ENCODE measurements at regions not wholly inside any gene's neighbourhood (a gene's known extent, or its start where the extent isn't known, plus 50 kb on each side); places are given as distances from the start of the nearest gene placed in this dataset.

DNA sequence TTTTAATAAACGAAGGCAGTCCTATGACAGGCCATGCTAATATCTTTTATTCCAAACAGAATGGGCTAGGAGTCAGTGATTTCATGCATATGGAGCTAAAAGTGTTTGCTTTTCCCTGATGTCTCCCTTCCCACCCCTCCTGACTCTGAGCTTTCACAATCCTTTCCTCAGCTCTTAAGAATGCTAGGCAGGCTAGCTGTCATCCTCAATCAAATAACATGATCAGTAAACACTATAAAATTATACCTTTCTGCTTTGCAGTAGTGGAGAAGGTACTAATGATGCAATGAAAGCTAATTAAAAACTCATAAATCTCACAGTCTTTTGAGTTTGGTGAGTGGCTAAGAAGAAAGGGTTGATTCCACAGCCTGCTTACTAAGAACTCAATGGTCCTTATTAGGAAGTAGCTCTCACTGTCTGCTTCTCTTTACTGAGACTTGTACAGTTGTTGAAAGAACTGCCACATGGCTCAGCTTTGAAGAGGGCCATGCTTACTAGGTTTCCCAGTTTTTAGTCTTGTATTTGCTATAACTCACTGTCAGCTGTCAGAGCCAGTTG, 250.9 kb upstream of the JAG1 start:
- Mint-ChIP-seq H3K27ac (no peak overlapping the region), H3K4me3 (no peak overlapping the region), H3K4me1 (ENCODE audit: low read depth) (no peaks in the 10 kb centered on the region), H3K27me3 (no peaks in the 10 kb centered on the region), H3K36me3 (ENCODE audit: low read depth) (no peaks in the 10 kb centered on the region), H3K9me3 (no peaks in the 10 kb centered on the region)
- DNase-seq: no peak

DNA sequence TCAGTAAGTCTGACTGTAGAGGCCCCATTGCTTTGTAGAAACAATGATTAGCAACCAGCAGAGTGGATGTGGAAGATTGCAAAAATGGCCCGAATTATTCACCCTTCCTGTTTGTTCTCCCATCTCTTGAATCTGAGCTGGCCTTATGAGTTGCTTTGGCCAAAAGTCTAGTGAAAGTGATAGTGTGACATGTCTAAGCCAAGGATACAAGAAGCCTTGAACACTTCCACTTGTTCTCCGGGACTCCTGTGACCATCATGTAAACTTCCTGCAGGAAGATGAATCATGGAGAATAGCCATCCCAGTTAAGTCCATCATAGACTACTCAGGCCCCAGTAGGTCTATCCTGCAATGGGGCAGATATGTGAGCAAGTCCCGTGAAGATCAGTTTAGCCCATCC, 252.0 kb upstream of the JAG1 start:
- H3K4me1 Mint-ChIP-seq (ENCODE audit: low read depth): no peaks in the 10 kb centered on the region
- no peak overlapping the region for H3K27ac Mint-ChIP-seq
- no peak for DNase-seq
- no peaks in the 10 kb centered on the region for H3K9me3 Mint-ChIP-seq
- no peaks in the 10 kb centered on the region for H3K36me3 Mint-ChIP-seq (ENCODE audit: low read depth)
- no peaks in the 10 kb centered on the region for H3K27me3 Mint-ChIP-seq
- H3K4me3 Mint-ChIP-seq: no peak overlapping the region

- DNase-seq: no peak
- Mint-ChIP-seq H3K36me3 (ENCODE audit: low read depth) (no peaks in the 10 kb centered on the region), H3K9me3 (peaks cover 4% of the 10 kb centered on the region), H3K4me1 (ENCODE audit: low read depth) (no peaks in the 10 kb centered on the region), H3K27ac (no peak overlapping the region), H3K27me3 (no peaks in the 10 kb centered on the region), H3K4me3 (no peak overlapping the region)
These were observed 253.3 kb upstream of the JAG1 start for GRCh38 chr20:10927011-10927583.

DNA sequence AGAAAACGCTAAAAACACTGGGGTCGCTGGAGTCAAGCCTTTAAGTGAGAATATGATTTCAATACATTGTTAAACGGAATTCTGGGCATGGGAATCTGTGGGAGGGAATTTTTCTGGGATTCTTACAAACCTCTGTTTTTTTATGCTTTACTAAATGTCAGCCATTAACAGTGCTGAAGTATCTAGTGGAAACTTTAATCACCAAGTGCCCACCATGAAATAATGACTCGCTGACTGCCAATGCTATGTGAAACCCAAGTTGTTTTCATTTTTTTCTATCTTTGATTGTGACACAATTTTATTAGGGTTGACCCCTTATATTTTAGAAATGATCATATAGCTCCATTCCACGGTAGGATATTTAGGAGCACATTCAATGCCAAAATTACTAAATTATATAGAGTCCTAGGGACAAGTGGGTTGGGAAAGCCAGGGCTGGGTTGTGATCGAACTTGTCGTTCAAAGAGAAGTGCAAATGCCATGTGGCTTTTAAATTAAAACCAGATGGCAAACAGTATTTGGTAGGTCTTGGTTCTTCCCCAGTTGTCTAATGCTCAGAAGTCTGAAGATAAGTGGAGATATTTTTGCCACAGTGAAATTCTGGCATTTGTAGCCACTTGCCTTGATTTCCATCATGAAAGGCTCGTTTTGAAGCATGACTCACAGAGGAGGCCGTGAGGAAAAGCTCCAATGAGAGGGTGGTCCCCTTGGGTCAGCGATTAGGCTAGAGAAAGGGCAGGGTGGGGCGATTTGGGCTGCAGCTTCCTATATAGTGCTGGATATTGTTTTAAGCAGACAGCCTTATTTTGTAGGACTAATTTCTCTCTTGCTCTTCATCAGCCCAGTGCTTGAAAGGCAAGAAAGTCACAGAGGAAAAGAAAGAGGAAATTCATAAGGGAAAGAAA, 254.4 kb upstream of the JAG1 start:
- Mint-ChIP-seq H3K27ac (no peak overlapping the region), H3K4me1 (ENCODE audit: low read depth) (no peaks in the 10 kb centered on the region), H3K27me3 (no peaks in the 10 kb centered on the region), H3K36me3 (ENCODE audit: low read depth) (no peaks in the 10 kb centered on the region), H3K4me3 (no peak overlapping the region), H3K9me3 (peaks cover 4% of the 10 kb centered on the region)
- no peak for DNase-seq

DNA sequence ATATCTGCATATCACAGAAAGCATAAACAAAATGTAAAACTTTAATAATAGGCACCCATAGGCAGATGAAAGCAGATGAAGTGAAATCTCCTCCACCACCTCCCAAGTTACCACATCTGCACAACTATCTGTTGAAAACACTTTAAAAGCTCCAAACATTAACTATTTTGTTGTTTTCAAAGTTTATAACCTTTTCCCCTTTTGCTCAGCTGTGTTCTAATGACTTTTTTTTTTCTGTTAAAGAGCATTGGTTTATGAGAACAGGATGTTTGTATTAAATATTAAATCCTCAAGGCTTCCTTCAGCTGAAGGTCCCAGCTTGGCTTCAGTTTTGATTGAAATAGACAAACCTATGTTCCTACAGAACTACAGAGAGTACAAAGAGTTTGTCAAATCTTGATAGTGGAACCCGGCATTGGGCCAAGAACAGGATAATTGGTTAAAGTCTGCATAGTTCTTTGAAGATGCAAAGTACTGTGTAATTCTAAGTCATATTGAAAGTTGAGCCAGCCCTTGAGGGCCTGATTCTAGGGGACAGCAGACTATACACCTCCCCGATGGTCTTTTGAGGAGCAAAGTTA, 255.1 kb upstream of the JAG1 start:
- no peaks in the 10 kb centered on the region for H3K36me3 Mint-ChIP-seq (ENCODE audit: low read depth)
- H3K4me1 Mint-ChIP-seq (ENCODE audit: low read depth): no peaks in the 10 kb centered on the region
- H3K27ac Mint-ChIP-seq: no peak overlapping the region
- no peak overlapping the region for H3K4me3 Mint-ChIP-seq
- peaks cover 4% of the 10 kb centered on the region for H3K9me3 Mint-ChIP-seq
- no peak for DNase-seq
- H3K27me3 Mint-ChIP-seq: no peaks in the 10 kb centered on the region

GRCh38 chr20:10935658-10936402, 262.0 kb upstream of the JAG1 start:
- Mint-ChIP-seq H3K36me3 (ENCODE audit: low read depth) (no peaks in the 10 kb centered on the region), H3K9me3 (peaks cover 7% of the 10 kb centered on the region), H3K27me3 (no peaks in the 10 kb centered on the region), H3K4me3 (no peak overlapping the region), H3K27ac (no peak overlapping the region), H3K4me1 (ENCODE audit: low read depth) (no peaks in the 10 kb centered on the region)
- no peak for DNase-seq

DNA sequence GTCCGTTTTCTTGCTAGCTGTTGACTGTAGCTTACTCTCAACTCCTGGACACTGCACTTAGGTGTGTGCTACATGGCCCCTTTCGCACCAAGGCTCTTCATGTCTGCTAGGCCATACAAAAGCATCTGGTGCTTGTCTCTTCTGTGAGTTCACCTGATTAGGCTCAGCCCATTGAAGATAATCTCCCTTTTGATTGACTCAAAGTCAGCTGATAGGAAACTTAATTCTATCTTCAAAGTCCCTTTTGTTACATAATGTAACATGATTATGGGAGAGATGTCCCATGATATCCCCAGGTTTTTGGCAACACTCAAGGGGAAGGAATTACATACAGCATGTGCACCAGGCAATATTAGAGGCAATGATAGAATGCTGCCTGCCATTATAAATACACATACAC, 263.0 kb upstream of the JAG1 start:
- DNase-seq: no peak
- Mint-ChIP-seq H3K27me3 (no peaks in the 10 kb centered on the region), H3K36me3 (ENCODE audit: low read depth) (no peaks in the 10 kb centered on the region), H3K27ac (no peak overlapping the region), H3K4me1 (ENCODE audit: low read depth) (no peaks in the 10 kb centered on the region), H3K4me3 (no peak overlapping the region), H3K9me3 (peaks cover 8% of the 10 kb centered on the region)

GRCh38 chr20:10939331-10939941, 265.6 kb upstream of the JAG1 start:
- peaks cover 8% of the 10 kb centered on the region for H3K9me3 Mint-ChIP-seq
- H3K4me3 Mint-ChIP-seq: no peak overlapping the region
- DNase-seq: no peak
- H3K27me3 Mint-ChIP-seq: no peaks in the 10 kb centered on the region
- H3K36me3 Mint-ChIP-seq (ENCODE audit: low read depth): no peaks in the 10 kb centered on the region
- no peak overlapping the region for H3K27ac Mint-ChIP-seq
- H3K4me1 Mint-ChIP-seq (ENCODE audit: low read depth): no peaks in the 10 kb centered on the region

GRCh38 chr20:10940941-10941340, 267.1 kb upstream of the JAG1 start:
- Mint-ChIP-seq H3K4me3 (no peak overlapping the region), H3K36me3 (ENCODE audit: low read depth) (no peaks in the 10 kb centered on the region), H3K9me3 (peaks cover 8% of the 10 kb centered on the region), H3K27me3 (no peaks in the 10 kb centered on the region), H3K4me1 (ENCODE audit: low read depth) (no peaks in the 10 kb centered on the region), H3K27ac (no peak overlapping the region)
- DNase-seq: no peak

- Mint-ChIP-seq H3K9me3 (peaks cover 8% of the 10 kb centered on the region), H3K27ac (no peak overlapping the region), H3K4me1 (ENCODE audit: low read depth) (no peaks in the 10 kb centered on the region), H3K27me3 (no peaks in the 10 kb centered on the region), H3K36me3 (ENCODE audit: low read depth) (no peaks in the 10 kb centered on the region), H3K4me3 (no peak overlapping the region)
- DNase-seq: no peak
These were observed 270.0 kb upstream of the JAG1 start for GRCh38 chr20:10943686-10944265.

DNA sequence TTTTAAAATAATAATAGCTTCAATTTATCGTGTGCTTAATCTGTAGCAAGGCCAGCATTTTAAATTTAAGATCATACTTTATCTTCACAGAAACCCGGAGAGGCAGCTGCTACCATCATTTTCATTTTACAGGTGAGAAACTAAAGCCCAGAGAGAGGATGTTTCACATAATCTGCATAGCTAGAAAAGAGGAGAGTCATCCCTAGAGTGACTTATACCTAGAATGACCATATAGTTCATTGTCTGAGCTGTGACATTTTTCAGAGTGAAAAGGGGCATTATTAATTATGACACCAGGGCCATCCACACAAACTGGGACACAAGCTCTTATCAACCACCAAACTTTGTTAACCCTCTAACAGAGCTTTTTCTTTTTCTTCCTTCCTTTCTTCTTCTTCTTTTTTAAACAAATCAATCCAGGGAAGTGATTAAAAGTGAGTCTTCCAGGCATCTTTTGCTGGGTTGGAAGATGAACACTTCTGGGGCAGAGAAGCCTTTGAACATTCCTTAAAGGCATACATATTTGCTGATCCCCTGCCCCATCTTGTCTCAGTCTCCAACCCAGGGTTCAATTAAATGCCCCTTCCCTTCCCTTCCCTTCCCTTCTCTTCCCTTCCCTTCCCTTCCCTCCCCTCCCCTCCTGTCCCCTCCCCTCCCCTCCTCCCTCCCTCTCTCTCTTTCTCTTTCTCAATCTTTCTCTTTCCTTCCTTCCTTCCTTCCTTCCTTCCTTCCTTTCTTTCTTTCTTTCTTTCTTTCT, 272.5 kb upstream of the JAG1 start:
- Mint-ChIP-seq H3K9me3 (peaks cover 3% of the 10 kb centered on the region), H3K27me3 (no peaks in the 10 kb centered on the region), H3K36me3 (ENCODE audit: low read depth) (no peaks in the 10 kb centered on the region), H3K4me3 (no peak overlapping the region), H3K27ac (no peak overlapping the region), H3K4me1 (ENCODE audit: low read depth) (no peaks in the 10 kb centered on the region)
- DNase-seq: no peak

DNA sequence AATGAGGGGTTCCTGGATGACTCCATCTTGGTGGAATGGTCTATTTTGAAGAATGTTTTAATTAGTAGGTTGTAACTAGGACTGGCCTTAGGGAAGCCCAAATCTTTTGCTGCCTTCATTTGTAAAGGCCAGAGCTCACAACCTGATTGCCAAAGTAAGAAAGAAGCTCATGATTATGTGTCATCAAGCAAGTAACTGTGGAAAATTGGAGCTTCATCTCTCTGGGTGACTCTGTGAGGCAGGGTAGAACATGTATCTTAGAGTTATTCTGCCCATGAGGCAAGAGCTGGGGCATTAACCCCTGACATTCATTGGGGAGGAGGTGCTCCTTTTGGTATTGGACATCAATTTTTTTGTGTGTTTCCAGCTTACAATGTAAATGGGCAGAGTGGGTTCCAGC, 273.9 kb upstream of the JAG1 start:
- no peaks in the 10 kb centered on the region for H3K36me3 Mint-ChIP-seq (ENCODE audit: low read depth)
- no peaks in the 10 kb centered on the region for H3K4me1 Mint-ChIP-seq (ENCODE audit: low read depth)
- no peak overlapping the region for H3K27ac Mint-ChIP-seq
- H3K4me3 Mint-ChIP-seq: no peak overlapping the region
- no peaks in the 10 kb centered on the region for H3K27me3 Mint-ChIP-seq
- DNase-seq: no peak
- no peaks in the 10 kb centered on the region for H3K9me3 Mint-ChIP-seq

DNA sequence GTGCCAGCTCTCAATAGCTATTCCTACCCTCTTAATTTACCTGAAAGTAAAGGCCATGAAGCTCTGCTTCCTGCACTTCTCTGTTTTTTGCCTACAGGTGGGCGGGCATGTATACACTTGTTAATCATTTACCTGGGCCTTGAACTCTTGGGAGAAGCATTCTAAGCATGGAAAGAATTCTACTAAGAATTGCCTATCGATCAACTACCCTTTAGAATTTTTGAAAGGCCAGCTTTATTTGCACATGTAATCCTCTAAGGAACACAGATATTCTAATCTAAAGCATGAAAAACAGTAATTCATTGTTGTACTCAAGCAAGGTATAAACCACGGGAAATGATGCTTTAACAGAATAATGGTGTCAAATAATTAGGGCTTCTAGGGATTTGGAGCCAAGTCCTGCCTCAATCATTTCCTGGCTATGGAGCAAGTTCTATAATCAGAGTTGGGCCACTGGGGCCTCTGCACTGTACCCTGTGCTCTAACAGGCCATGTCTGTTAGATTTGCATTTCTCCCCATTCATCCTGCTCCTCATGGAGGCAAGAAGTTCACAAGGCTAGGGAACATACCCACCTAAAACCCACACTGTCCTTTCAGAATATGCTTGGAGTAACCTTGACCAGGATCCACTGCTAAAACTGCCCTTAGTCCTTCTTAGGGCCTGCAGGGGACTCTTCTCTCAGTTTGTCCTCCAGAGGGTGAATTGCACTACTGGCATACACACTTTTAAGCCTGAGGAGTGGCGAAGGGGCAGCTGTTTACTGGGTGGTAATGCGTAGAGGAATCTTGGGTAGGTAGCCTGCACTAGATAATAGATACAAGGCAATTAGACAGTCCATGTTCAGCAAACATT, 276.4 kb upstream of the JAG1 start:
- no peak overlapping the region for H3K4me3 Mint-ChIP-seq
- DNase-seq: no peak
- no peak overlapping the region for H3K27ac Mint-ChIP-seq
- no peaks in the 10 kb centered on the region for H3K4me1 Mint-ChIP-seq (ENCODE audit: low read depth)
- H3K27me3 Mint-ChIP-seq: no peaks in the 10 kb centered on the region
- no peaks in the 10 kb centered on the region for H3K9me3 Mint-ChIP-seq
- no peaks in the 10 kb centered on the region for H3K36me3 Mint-ChIP-seq (ENCODE audit: low read depth)
